HCT116 (cell line): ENCODE measurements at regions not wholly inside any gene's neighbourhood (a gene's known extent, or its start where the extent isn't known, plus 50 kb on each side); places are given as distances from the start of the nearest gene placed in this dataset.

Experiments
- CTCF ChIP-seq, 3 experiments: fragments of 200-600 bp in 1 of 3; sonication (generic) in 1 of 3; IDR thresholded peaks in 2 of 3; conservative IDR thresholded peaks in 1 of 3; 2 replicates each; pipeline ENCODE4 v1.5.1; 2012 to 2017; ENCODE audit warnings: low read depth in 2 of 3, low read length in 2 of 3, antibody characterized with exemption in 1 of 3, borderline replicate concordance in 1 of 3, control low read depth in 1 of 3, mild to moderate bottlenecking in 1 of 3, mixed read lengths in 1 of 3, mixed run types in 1 of 3, moderate library complexity in 1 of 3; ENCODE audit not compliant: insufficient read depth in 1 of 3
- ELF1 ChIP-seq: IDR thresholded peaks from 2 replicates; pipeline ENCODE4 v1.6.1; 2012; ENCODE audit warnings: low read depth, borderline replicate concordance
- POLR2A ChIP-seq: IDR thresholded peaks from 2 replicates; pipeline ENCODE4 v1.7.0; 2011; ENCODE audit warnings: borderline replicate concordance; ENCODE audit not compliant: insufficient read depth, insufficient read length; ENCODE audit errors: extremely low read depth
- ZNF274 ChIP-seq: fragments of 200-500 bp; sonication (Bioruptor generic); IDR thresholded peaks from 2 replicates; pipeline ENCODE4 v1.6.1; 2014; ENCODE audit warnings: mild to moderate bottlenecking, low read depth, low read length, inconsistent platforms

GRCh38 chr4:123260653-123261052 is 135.9 kb upstream of the SPRY1 start:
- TF ChIP-seq CTCF (IDR thresholded peaks at IDR 0.05 in 2 of 3, conservative IDR thresholded peaks at IDR 0.05 in 1 of 3; ENCODE audit: borderline replicate concordance in 1 of 3, insufficient read depth in 1 of 3, low read depth in 2 of 3, low read length in 2 of 3) (no peak), POLR2A (no peak), ZNF274 (no peak), ELF1 (no peak)
